ENCODE measurements at regions not wholly inside any gene's neighbourhood (a gene's known extent, or its start where the extent isn't known, plus 50 kb on each side); places are given as distances from the start of the nearest gene placed in this dataset.

DNA sequence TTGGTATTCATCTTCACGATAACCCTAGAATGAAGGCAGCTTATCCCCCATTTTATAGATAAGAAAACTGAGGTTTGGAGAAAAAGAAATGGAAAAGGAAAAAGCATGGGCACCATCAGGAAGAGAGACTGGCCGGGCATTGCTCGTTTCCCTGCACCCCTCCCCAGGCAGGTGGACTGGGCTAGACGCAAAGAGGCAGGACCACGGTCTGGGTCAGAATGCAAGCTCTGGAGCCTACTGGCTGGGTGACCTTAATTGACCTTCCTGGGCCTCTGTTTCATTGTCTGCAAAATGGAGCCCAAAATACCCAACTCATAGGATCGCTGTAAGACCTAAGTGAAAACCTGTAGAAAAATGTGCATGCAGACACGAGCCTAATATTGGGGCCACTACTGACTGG, 135.3 kb upstream of the GLI2 start:
- CTCF ChIA-PET (ENCODE audit: low intra/inter-chr PET ratio, low total read pairs), result no interaction called here
- no peak for DNase-seq (ENCODE audit: low spot score)
- in situ Hi-C loops (cut with HindIII; ENCODE audit: extremely low pct_ligation_motif_present, low pct_unique_long_range_greater_than_20kb), result no loop called here

GRCh38 chr2:120600786-120601185, 134.9 kb upstream of the GLI2 start:
- peaks cover 13% of the 10 kb centered on the region; the same call in 1 of the 2 replicates for H3K4me1 ChIP-seq (ENCODE audit: insufficient read depth, low read length)
- in situ Hi-C loops (cut with HindIII; ENCODE audit: extremely low pct_ligation_motif_present, low pct_unique_long_range_greater_than_20kb) (no loop called here), intact Hi-C loops (cut with micrococcal nuclease; ENCODE audit: unreplicated experiment) (no loop called here)
- H3K27me3 ChIP-seq (ENCODE audit: control insufficient read depth in 1 of 2, insufficient read depth in 2 of 2, low read length in 2 of 2), result peaks cover 11 to 91% of the 10 kb centered on the region in 2 experiments
- H3K9me3 ChIP-seq (ENCODE audit: low read length), result no peaks in the 10 kb centered on the region
- no peaks in the 10 kb centered on the region for H3K36me3 ChIP-seq (replicated peaks in 1 of 2; ENCODE audit: control insufficient read depth in 1 of 2, insufficient read depth in 2 of 2, low read length in 2 of 2)
- no peaks in the 10 kb centered on the region for H3K79me2 ChIP-seq (ENCODE audit: insufficient read depth, low read length)
- FAIRE-seq (no peak), ATAC-seq (no peak), DNase-seq (ENCODE audit: low spot score) (no peak)
- H3K9ac ChIP-seq (ENCODE audit: insufficient read depth, low read depth, low read length), result no peak overlapping the region
- H4K20me1 ChIP-seq (ENCODE audit: insufficient read depth, low read length), result peaks cover 5% of the 10 kb centered on the region; the same call in 1 of the 2 replicates
- WGBS (ENCODE audit: low lambda C conversion rate), result 70% methylated on average over 5 of the region's 5 CpGs
- no peak overlapping the region for H3K4me3 ChIP-seq (replicated peaks in 1 of 3; ENCODE audit: insufficient read depth in 1 of 3, low read depth in 2 of 3, low read length in 3 of 3)
- no peak overlapping the region for H2AFZ ChIP-seq (ENCODE audit: low read length)
- TF ChIP-seq, protein P1, sequence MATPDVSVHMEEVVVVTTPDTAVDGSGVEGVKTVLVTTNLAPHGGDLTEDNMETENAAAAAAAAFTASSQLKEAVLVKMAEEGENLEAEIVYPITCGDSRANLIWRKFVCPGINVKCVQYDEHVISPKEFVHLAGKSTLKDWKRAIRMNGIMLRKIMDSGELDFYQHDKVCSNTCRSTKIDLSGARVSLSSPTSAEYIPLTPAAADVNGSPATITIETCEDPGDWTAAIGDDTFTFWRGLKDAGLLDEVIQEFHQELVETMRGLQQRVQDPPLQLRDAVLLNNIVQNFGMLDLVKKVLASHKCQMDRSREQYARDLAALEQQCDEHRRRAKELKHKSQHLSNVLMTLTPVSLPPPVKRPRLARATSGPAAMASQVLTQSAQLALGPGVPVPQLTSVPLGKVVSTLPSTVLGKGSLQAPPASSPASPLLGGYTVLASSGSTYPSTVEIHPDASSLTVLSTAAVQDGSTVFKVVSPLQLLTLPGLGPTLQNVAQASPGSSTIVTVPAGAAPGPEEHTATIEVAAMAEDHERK (CRISPR knock-in tag; IDR thresholded peaks at IDR 0.05; ENCODE audit: low read depth), result no peak
- TF ChIP-seq NR3C1 (CRISPR knock-in tag; IDR thresholded peaks at IDR 0.05), result no peak
- H3K27ac ChIP-seq (ENCODE audit: extremely low read length, insufficient read depth, low read length), result no peak overlapping the region
- no peak overlapping the region for H3K4me2 ChIP-seq (ENCODE audit: low read depth, low read length)
- no TSS peak for BruUV-seq (replicated peaks)
- ChIA-PET POLR2A (no interaction called here), CTCF (ENCODE audit: low intra/inter-chr PET ratio, low total read pairs) (no interaction called here)

More for the DNA sequence above, 135.3 kb upstream of the GLI2 start:
- Histone ChIP-seq H2AFZ (ENCODE audit: low read length) (no peak overlapping the region), H3K4me1 (ENCODE audit: insufficient read depth, low read length) (peaks cover 13% of the 10 kb centered on the region; the same call in 1 of the 2 replicates), H3K9ac (ENCODE audit: insufficient read depth, low read depth, low read length) (no peak overlapping the region), H3K4me3 (replicated peaks in 1 of 3; ENCODE audit: insufficient read depth in 1 of 3, low read depth in 2 of 3, low read length in 3 of 3) (no peak overlapping the region), H3K36me3 (replicated peaks in 1 of 2; ENCODE audit: control insufficient read depth in 1 of 2, insufficient read depth in 2 of 2, low read length in 2 of 2) (no peaks in the 10 kb centered on the region), H4K20me1 (ENCODE audit: insufficient read depth, low read length) (peaks cover 5% of the 10 kb centered on the region; the same call in 1 of the 2 replicates), H3K9me3 (ENCODE audit: low read length) (no peaks in the 10 kb centered on the region), H3K4me2 (ENCODE audit: low read depth, low read length) (no peak overlapping the region), H3K79me2 (ENCODE audit: insufficient read depth, low read length) (no peaks in the 10 kb centered on the region), H3K27ac (ENCODE audit: extremely low read length, insufficient read depth, low read length) (no peak overlapping the region), H3K27me3 (ENCODE audit: control insufficient read depth in 1 of 2, insufficient read depth in 2 of 2, low read length in 2 of 2) (peaks cover 10 to 91% of the 10 kb centered on the region in 2 experiments)
- POLR2A ChIA-PET, result no interaction called here
- BruUV-seq (replicated peaks), result no TSS peak
- ATAC-seq (no peak), FAIRE-seq (no peak)
- TF ChIP-seq ZNF629 (CRISPR knock-in tag; conservative IDR thresholded peaks at IDR 0.05), result 0 out of 2 replicates have a peak, but pooled peaks have one; percentile 15
- no peak for TF ChIP-seq EED (CRISPR knock-in tag; IDR thresholded peaks at IDR 0.05)
- intact Hi-C loops (cut with micrococcal nuclease; ENCODE audit: unreplicated experiment), result no loop called here
- 34% methylated on average over 7 of the region's 7 CpGs for WGBS (ENCODE audit: low lambda C conversion rate)
